ENCODE measurements at regions not wholly inside any gene's neighbourhood (a gene's known extent, or its start where the extent isn't known, plus 50 kb on each side); places are given as distances from the start of the nearest gene placed in this dataset.

GRCh38 chr16:5505091-5505887 lies 407.7 kb upstream of the EEF2KMT start:
- TF ChIP-seq, protein P1, sequence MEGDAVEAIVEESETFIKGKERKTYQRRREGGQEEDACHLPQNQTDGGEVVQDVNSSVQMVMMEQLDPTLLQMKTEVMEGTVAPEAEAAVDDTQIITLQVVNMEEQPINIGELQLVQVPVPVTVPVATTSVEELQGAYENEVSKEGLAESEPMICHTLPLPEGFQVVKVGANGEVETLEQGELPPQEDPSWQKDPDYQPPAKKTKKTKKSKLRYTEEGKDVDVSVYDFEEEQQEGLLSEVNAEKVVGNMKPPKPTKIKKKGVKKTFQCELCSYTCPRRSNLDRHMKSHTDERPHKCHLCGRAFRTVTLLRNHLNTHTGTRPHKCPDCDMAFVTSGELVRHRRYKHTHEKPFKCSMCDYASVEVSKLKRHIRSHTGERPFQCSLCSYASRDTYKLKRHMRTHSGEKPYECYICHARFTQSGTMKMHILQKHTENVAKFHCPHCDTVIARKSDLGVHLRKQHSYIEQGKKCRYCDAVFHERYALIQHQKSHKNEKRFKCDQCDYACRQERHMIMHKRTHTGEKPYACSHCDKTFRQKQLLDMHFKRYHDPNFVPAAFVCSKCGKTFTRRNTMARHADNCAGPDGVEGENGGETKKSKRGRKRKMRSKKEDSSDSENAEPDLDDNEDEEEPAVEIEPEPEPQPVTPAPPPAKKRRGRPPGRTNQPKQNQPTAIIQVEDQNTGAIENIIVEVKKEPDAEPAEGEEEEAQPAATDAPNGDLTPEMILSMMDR (optimal IDR thresholded peaks at IDR 0.05 in 1 of 3, IDR thresholded peaks at IDR 0.05 in 1 of 3, conservative IDR thresholded peaks at IDR 0.05 in 1 of 3; ENCODE audit: extremely low read depth in 1 of 3, insufficient read depth in 2 of 3, low read length in 3 of 3): no peak
- TF ChIP-seq EZH2 (IDR thresholded peaks at IDR 0.05; ENCODE audit: low read length): no peak

Measured in keratinocyte (primary cell).